Chondrocyte (in vitro differentiated cells): ENCODE measurements at regions not wholly inside any gene's neighbourhood (a gene's known extent, or its start where the extent isn't known, plus 50 kb on each side); places are given as distances from the start of the nearest gene placed in this dataset.

Experiments
- DNase-seq: peaks from one replicate; pipeline ENCODE4 v3.0.0; 2021; ENCODE audit warnings: mixed read lengths, low spot score
- H3K27ac Mint-ChIP-seq: one replicate; pipeline ENCODE4 v1.8.0; 2021; ENCODE audit warnings: mild to moderate bottlenecking, moderate library complexity, mixed read lengths; ENCODE audit not compliant: unreplicated experiment
- H3K27me3 Mint-ChIP-seq: 2 replicates; pipeline ENCODE4 v1.8.0; 2021; ENCODE audit warnings: low read depth, mixed read lengths
- H3K36me3 Mint-ChIP-seq: 2 replicates; pipeline ENCODE4 v1.8.0; 2021; ENCODE audit warnings: low read depth, mixed read lengths
- H3K4me1 Mint-ChIP-seq: 2 replicates; pipeline ENCODE4 v1.8.0; 2021; ENCODE audit warnings: low read depth, mild to moderate bottlenecking, mixed read lengths
- H3K4me3 Mint-ChIP-seq: one replicate; pipeline ENCODE4 v1.8.0; 2021; ENCODE audit warnings: mild to moderate bottlenecking, moderate library complexity, mixed read lengths; ENCODE audit not compliant: unreplicated experiment
- H3K9me3 Mint-ChIP-seq: 2 replicates; pipeline ENCODE4 v1.8.0; 2021; ENCODE audit warnings: low read depth, mixed read lengths
- TF ChIP-seq, protein P1 (sequence below): fragments of 200-600 bp; sonication (generic); IDR thresholded peaks from 2 replicates; pipeline ENCODE4 v1.5.0; 2021; ENCODE audit warnings: antibody characterized with exemption, mild to moderate bottlenecking, moderate library complexity

DNA sequence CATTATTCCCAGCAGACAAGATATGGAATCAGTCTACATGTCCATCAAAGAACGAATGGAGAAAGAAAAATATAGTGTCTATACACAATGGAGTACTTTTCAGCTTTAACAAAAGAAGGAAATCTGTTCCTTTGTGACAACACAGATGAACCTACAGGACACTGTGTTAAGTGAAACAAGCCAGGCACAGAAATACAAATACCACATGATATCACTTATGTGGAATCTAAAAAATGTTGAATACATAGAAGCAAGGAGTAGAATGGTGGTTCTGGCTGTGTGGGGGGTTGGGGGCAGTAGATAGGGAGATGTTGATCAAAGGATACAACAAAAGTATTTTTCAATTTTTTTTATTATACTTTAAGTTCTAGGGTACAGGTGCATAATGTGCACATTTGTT, 347.7 kb upstream of the MAP2 start:
- no peaks in the 10 kb centered on the region for H3K36me3 Mint-ChIP-seq
- H3K4me1 Mint-ChIP-seq = no peaks in the 10 kb centered on the region
- TF ChIP-seq, protein P1, sequence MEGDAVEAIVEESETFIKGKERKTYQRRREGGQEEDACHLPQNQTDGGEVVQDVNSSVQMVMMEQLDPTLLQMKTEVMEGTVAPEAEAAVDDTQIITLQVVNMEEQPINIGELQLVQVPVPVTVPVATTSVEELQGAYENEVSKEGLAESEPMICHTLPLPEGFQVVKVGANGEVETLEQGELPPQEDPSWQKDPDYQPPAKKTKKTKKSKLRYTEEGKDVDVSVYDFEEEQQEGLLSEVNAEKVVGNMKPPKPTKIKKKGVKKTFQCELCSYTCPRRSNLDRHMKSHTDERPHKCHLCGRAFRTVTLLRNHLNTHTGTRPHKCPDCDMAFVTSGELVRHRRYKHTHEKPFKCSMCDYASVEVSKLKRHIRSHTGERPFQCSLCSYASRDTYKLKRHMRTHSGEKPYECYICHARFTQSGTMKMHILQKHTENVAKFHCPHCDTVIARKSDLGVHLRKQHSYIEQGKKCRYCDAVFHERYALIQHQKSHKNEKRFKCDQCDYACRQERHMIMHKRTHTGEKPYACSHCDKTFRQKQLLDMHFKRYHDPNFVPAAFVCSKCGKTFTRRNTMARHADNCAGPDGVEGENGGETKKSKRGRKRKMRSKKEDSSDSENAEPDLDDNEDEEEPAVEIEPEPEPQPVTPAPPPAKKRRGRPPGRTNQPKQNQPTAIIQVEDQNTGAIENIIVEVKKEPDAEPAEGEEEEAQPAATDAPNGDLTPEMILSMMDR = no peak
- peaks cover 15% of the 10 kb centered on the region for H3K9me3 Mint-ChIP-seq
- no peaks in the 10 kb centered on the region for H3K27me3 Mint-ChIP-seq
- H3K4me3 Mint-ChIP-seq = no peak overlapping the region
- DNase-seq = no peak
- no peak overlapping the region for H3K27ac Mint-ChIP-seq

GRCh38 chr2:209086761-209087160, 337.1 kb upstream of the MAP2 start:
- Mint-ChIP-seq H3K27me3 (peaks cover 1% of the 10 kb centered on the region), H3K4me3 (no peak overlapping the region)

GRCh38 chr2:209091056-209091455, 332.8 kb upstream of the MAP2 start:
- Mint-ChIP-seq H3K27me3 (peaks cover 1% of the 10 kb centered on the region), H3K4me3 (no peak overlapping the region), H3K4me1 (no peaks in the 10 kb centered on the region), H3K27ac (no peak overlapping the region), H3K9me3 (no peaks in the 10 kb centered on the region), H3K36me3 (no peaks in the 10 kb centered on the region)
- TF ChIP-seq, protein P1 = no peak
- no peak for DNase-seq

More at GRCh38 chr2:209086761-209087160, 337.1 kb upstream of the MAP2 start:
- Mint-ChIP-seq H3K36me3 (no peaks in the 10 kb centered on the region), H3K27ac (no peak overlapping the region), H3K4me1 (no peaks in the 10 kb centered on the region), H3K9me3 (no peaks in the 10 kb centered on the region)
- TF ChIP-seq, protein P1 = no peak
- no peak for DNase-seq

- TF ChIP-seq, protein P1 = no peak
- no peaks in the 10 kb centered on the region for H3K27me3 Mint-ChIP-seq
- no peaks in the 10 kb centered on the region for H3K36me3 Mint-ChIP-seq
- DNase-seq = no peak
- H3K27ac Mint-ChIP-seq = no peak overlapping the region
- H3K9me3 Mint-ChIP-seq = no peaks in the 10 kb centered on the region
- H3K4me1 Mint-ChIP-seq = no peaks in the 10 kb centered on the region
- no peak overlapping the region for H3K4me3 Mint-ChIP-seq
Measured at GRCh38 chr2:209094221-209094620, 329.6 kb upstream of the MAP2 start.

DNA sequence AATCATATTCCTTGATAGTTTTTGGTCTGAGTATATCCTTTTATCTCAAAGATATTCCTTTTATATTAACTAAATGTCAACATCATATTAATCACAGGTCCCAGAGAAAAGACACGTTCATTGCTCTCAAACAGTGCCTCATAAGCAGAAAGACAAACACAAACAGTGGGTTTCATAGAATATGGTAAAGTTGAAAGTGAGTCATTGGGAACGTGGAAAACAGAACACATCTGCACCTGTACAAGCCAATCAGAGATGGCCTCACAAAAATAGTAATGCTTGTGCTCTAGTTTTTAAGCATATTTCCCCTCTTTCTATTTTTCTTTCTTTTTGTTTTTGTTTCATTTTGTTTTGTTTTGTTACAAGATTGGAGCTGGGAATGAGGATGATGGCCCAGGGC, 328.4 kb upstream of the MAP2 start:
- H3K4me3 Mint-ChIP-seq = no peak overlapping the region

More for the DNA sequence above, 328.4 kb upstream of the MAP2 start:
- TF ChIP-seq, protein P1 = no peak
- DNase-seq = no peak
- Mint-ChIP-seq H3K9me3 (no peaks in the 10 kb centered on the region), H3K4me1 (no peaks in the 10 kb centered on the region), H3K27me3 (no peaks in the 10 kb centered on the region), H3K27ac (no peak overlapping the region), H3K36me3 (no peaks in the 10 kb centered on the region)
